NCI-H2171 treated with DMSO at 0.1 percent for 48 hours (cell line): ENCODE measurements at regions not wholly inside any gene's neighbourhood (a gene's known extent, or its start where the extent isn't known, plus 50 kb on each side); places are given as distances from the start of the nearest gene placed in this dataset.
"Not testable (repeated sequence)": the region's sequence is repeated elsewhere in the genome, so short reads cannot be mapped to it uniquely, and the experiment has no call there.

ENCODE experiments used
- DNase-seq: peaks from one replicate; lab custom pipeline; 2025; lab: John Stamatoyannopoulos, UW

- no peak for DNase-seq
Observed at GRCh38 chr13:60689571-60689970, 292.6 kb downstream of the TDRD3 start.

GRCh38 chr13:60689076-60689475 is 292.1 kb downstream of the TDRD3 start:
- no peak for DNase-seq

- no peak for DNase-seq
Observed at GRCh38 chr13:60679928-60680694, 283.1 kb downstream of the TDRD3 start.

GRCh38 chr13:60679131-60679530 is 282.1 kb downstream of the TDRD3 start:
- DNase-seq, result no peak

GRCh38 chr13:60671386-60671785 is 274.4 kb downstream of the TDRD3 start:
- no peak for DNase-seq

GRCh38 chr13:60663788-60664187 is 266.8 kb downstream of the TDRD3 start:
- DNase-seq, result no peak

GRCh38 chr13:60662595-60662994 is 265.6 kb downstream of the TDRD3 start:
- no peak for DNase-seq

GRCh38 chr13:60661521-60661920 is 264.5 kb downstream of the TDRD3 start:
- peak; percentile 18 for DNase-seq

GRCh38 chr13:60657586-60657985 is 260.6 kb downstream of the TDRD3 start:
- not testable (repeated sequence) for DNase-seq

GRCh38 chr13:60655256-60655655 is 258.2 kb downstream of the TDRD3 start:
- no peak for DNase-seq

GRCh38 chr13:60654415-60654814 is 257.4 kb downstream of the TDRD3 start:
- DNase-seq, result peak; percentile 14

- DNase-seq, result no peak
Observed at GRCh38 chr13:60647547-60647946, 250.5 kb downstream of the TDRD3 start.

GRCh38 chr13:60646620-60647019 is 249.6 kb downstream of the TDRD3 start:
- DNase-seq, result no peak

GRCh38 chr13:60645676-60646075 is 248.7 kb downstream of the TDRD3 start:
- DNase-seq, result no peak

- no peak for DNase-seq
Observed at GRCh38 chr13:60642552-60642951, 245.5 kb downstream of the TDRD3 start.

GRCh38 chr13:60629158-60629557 is 232.1 kb downstream of the TDRD3 start:
- no peak for DNase-seq

GRCh38 chr13:60627071-60627686 is 230.2 kb downstream of the TDRD3 start:
- peak; percentile 30 for DNase-seq
